NAMALWA (cell line): ENCODE measurements at regions not wholly inside any gene's neighbourhood (a gene's known extent, or its start where the extent isn't known, plus 50 kb on each side); places are given as distances from the start of the nearest gene placed in this dataset.

Experiments
- DNase-seq: peaks from one replicate; pipeline ENCODE4 v3.0.0-alpha.2; 2015; ENCODE audit warnings: low spot score

DNA sequence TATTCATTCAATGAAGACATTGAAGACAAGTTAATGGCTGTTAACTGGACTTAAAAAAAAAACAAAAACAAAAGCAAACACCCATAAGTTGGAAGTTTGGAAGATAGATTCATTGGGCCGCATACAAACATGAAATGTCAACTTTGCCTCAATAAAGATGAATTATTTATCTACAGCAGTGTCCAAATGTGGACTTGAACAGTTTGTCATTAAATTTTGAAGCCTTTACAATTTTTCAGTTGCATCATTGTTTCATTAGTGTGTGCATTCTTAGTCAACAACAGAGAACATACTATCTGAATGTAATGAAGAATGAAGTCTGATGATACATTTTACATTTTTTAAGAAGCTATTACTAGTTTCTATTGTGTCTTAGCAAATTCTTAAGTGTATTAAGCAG, 152.1 kb downstream of the SLIT2 start:
- DNase-seq = no peak

DNA sequence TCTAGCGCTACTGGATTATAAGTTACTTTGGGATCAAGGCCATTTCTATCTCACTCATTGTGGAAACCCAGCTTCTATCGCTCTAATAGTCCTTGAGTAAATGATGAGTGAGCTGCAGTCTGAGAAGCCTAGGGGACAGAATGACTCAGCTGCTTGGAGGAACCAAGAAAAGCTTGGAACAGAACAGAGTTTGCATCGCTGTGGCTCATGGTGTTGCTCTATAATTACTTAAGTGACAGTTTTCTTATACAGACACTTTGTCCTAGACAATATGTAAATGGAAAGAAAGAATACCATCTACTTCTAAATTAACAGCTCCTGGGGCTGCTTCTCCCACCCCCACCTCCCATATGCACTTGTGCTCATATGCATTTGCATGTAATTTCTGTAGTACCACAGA, 156.9 kb downstream of the SLIT2 start:
- no peak for DNase-seq

DNA sequence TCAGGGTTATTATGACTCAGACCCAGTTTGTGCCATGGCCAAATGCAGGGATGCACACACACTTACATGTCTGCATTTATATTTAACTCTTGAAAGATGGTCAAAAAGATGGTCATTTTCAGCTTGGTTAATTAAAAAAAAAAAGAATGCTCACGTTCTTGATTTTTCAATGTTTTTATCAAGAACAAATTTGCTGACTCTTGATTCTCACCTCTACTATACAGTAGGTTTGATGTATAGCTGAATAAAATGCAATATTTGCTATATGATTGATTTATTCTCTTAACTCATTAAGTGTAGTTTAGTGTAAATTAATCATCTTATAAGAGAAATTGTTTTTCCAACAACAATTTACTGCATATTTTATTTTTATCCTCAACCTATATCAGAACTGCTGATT, 160.4 kb downstream of the SLIT2 start:
- DNase-seq = no peak

DNA sequence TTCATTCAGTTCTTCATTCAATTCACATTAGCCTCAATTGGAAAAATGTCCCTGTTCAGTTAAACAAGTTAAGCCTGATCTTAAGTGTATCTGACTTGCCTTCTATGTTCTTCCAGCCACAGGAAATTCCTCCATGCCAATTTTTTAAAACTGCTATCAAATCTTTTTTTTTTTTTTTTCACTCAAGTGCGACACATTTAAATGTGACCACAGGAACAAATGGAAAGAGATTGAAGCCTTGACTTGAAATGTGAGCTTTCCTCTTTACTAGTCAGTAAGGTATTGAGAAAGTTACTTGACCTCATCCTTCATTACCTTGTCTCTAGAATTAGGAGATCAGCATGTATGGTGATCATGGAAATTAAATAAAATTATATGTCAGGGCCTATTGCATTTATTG, 165.1 kb downstream of the SLIT2 start:
- no peak for DNase-seq

DNA sequence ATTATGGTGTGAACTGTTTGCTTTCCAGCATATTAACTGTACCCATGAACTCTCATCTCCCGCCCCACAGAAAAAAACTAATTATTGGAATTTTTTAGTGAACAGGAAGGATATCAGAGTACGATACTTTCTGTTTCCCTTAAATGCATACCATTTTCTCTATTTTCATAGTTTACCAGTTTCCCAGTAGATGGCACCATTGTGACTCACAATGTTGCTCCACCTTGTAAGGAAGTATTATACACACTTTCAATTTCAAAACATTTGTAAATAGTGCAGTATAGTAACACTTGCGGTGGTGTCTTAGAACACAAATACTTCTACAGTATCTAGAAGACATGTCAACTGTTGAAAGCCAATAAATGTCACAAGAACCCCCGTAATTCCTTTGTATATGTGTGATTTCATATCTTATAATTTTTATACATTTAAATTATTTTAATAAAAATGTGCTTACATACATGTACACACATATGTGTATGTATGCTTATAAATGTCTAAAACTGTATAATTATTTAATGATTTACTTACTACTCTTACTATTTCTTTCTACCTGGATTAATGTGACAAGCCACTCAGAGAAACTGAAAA, 167.3 kb downstream of the SLIT2 start:
- peak; percentile 81 for DNase-seq

DNA sequence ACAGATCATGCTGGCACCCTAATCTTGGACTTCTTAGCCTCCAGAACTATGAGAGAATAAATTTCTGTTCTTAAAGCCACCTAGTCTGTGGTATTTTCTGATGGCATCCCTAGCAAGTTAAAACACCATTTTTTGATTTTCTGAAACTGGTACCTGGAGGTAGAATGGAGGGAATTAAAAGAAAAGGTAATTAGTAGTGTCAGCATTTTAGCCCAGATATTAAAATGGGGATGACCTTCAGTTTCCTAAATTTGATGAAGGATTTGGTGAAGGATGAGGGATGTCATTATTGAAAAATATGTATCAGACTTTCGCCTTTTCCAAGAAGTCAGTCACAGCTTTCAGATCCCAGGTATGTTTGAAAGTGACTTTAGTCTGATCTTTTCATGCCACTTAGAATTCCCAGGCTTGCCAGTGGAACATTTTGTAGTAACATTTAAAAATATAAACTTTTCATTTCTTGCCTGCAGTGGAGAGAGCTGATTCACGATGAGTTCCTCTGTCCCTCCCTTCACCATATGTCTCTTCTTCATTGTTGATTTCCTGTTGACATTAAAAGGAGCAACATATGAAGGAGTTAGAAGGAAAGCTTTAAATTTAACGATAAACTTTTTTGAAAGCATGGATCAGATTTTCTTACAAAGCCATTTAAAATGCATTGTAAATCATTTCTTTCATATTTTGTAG, 169.4 kb downstream of the SLIT2 start:
- no peak for DNase-seq

DNA sequence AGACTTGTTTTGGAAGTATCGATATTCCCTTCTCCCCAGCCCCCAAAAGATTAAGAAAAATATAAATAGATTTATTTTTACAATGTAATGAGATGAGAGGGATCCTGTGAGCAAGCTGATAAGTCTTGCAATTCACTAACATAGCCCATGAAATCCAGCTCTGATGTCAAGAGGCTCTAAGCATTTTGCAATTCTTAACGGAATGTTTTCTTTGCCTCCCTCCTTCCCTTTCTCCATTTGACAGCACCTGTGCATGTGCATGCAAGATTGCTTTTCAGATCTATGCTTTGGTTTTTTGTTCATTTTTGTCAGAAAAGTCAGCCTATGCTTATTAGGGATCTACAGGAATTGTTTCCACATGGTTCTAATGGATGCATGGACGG, 169.9 kb downstream of the SLIT2 start:
- no peak for DNase-seq

DNA sequence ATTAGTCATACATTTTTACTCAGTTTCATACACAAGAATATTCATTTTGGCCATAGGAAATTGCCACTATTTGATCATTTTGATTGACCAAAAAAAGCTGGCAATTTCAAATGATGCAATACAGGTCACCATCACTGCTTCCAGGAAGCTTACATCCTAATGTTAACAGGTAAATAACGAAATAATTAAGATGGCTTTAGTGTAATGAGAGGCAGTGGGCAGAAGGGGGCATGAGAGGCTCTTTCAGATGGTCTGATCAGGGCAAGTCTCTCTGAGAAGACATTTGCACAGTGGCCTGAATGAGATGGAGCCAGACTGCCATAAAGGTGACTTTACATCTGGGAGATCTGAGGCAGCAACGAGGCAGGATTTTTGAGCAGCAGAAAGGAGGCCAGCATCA, 170.7 kb downstream of the SLIT2 start:
- peak; percentile 74 for DNase-seq

DNA sequence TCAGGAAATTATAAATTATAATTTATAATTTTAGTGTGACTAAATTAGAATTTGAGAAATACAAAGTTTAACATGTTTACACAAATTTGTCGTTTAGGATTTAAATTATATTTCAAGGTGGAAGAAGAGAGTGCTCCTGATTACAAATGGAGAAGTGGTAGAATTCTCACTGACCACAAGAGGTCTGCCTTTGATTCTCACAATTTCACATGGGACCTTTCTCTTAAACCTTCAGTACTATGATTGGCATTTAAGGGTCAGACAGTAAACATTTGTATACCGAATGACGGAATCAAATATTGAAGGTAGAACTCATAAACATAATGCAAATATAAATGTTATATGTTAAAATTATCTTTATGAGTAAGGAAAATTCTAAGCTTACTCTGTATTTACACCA, 171.7 kb downstream of the SLIT2 start:
- DNase-seq = no peak

DNA sequence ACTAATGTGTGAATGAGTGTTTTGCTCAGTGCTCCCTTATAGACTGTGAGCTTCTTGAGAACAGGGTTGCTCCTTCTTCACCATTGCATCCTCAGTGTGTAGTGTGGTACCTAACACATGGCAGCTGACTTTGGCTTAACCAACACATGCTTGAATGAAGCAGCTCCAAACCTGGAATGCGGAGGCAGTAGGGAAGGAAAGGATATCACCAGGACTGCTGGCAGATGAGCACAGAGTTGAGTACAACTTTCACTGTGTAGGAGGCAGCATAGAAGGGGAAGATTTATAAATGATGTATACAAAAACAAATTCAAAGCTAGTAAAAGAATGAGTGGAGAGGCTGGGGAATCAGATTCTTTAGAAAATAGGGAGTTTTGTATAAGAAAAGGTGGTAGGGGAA, 174.3 kb downstream of the SLIT2 start:
- DNase-seq = no peak

DNA sequence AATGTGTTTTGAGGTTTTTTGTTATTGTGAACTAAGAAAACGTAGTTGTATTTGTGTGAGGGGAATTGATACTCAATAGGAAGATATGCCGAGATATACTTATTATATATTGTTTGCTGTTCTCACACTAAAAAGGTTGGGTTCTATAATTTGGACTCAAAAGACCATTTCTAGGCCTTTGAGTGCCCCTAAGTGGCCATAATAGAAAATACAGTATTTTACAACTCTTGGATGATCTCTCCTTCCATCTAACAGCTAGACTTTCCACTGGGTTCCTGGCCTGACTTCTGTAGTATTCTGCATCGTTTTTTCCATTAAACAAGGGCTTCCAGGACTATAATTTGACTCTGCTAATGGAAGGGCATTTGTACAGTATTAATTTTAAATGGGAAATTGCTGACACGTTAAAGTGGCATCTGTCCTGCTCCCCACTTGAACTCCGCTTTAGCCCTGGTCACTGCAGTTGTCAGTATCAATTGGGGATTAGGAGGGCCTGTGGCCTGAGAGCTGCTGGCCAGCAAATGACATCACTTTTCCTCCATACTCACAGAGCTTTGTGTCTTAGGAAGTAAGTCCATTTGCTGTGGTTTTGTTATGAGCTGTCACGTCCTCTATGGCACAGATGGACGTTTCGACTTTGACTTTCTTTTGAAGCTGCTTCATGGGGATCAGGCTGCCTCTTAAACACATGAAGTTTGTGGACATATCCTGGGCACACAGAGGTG, 176.9 kb downstream of the SLIT2 start:
- DNase-seq = peak; percentile 51

DNA sequence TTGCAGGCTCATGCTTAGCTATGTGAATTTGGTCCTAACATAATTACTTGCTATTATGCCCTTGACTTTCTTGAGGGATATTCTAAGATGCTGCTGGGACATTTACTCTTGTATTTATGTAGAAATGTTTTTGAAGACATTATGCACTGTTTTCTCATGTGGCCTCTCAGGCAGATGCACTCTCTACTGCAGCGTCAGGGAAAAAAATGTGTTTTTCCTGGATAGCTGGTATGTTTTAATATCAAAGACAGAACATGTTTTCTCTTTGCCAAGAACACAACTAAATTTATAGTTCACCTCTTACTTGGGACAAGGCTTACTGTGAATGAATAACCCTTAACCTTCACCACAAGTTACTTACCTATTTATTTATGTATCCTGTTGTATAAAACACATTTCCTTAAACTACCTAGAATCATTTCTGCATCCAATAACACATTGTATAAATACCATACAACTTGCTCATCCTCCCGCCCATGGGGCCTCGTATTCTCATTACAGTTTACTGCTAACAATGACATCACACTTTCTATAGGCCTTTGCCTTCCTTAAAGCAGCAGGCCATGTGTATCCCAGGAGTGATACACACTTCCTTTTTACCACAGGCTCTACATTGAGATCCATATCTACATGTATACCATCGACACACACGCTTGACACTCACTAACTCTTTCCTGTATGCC, 178.7 kb downstream of the SLIT2 start:
- DNase-seq = no peak

DNA sequence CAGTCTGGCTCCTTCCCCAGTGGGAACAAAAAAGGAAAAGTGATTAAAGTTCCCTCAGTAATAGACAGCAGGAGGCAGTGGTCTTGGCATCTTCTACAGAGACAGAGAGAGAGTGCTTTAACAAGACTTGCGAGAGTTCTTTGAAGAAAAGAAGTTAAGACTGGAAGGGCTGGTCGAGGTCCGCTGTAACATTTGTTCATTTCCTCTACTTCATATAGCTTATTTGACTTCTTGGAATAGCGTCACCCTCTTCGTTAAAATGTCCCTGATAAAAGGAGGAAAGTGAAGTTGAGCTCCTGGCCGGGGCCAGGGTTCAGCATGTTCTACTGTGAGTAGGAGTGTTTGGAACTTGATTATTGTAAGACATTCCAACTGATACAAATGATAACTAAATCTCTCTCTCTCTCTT, 179.8 kb downstream of the SLIT2 start:
- DNase-seq = no peak

DNA sequence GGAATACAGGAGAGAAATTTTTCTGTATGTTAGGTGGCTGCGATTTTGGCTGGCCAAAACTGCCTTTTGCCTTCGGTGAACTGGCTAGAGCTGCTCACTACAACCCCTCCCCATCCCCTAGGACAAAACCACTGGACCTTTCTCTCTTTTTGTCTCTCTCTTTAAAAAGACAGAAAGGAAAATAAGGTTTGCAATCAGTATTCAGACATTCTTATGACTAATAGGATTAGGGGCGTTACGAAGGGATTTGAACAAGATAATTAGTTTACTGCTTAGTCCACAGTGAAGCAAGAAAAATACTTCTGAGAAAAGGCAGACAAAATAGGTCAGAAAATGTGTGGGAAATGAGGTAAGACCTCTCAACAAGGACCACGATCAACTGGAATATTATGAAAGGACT, 180.4 kb downstream of the SLIT2 start:
- no peak for DNase-seq

DNA sequence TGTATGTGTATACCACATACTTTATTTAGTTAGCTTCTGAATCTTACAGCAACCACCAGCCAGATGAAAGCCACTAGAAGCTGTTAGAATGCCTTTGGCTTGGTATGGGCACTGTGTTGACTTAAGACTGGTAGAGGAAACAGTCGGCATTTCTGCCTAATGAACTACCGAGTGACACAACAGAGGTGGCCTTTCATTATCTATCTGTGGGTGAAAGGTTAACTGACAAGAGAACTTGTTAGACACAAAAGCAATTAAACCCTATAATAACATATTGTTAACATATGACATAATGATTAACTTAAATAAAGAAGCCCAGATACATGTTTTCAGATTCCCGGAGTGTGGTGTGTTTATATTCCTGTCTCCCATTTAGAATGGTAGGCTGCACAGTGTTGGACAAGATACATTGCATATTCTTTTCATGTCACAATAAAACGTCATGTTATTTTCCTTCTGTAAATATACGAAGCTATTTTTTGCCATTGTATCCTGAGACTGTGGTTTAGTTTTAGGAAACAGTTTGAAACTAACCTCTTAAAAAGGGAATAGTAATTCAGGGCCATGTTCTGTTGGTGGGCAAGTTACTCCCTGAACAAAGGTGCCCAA, 181.5 kb downstream of the SLIT2 start:
- DNase-seq = no peak

DNA sequence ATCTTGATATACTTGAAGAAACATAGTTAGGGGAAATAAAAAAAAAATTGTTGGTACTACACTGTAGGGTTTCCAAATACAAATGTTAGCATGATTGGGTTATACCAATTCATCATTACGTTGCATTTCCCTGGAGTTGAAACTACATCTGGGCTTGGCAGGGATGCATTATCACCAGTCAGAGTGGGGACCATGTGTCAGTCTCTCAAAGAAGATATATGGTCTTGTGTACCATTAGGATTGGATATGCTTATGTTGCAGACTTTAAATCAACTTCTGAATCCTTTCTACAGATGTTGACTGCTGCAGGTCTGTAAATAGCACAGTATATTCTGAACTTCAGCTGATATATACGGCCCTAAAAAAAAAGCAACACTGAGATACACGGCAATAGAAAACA, 188.5 kb downstream of the SLIT2 start:
- no peak for DNase-seq

DNA sequence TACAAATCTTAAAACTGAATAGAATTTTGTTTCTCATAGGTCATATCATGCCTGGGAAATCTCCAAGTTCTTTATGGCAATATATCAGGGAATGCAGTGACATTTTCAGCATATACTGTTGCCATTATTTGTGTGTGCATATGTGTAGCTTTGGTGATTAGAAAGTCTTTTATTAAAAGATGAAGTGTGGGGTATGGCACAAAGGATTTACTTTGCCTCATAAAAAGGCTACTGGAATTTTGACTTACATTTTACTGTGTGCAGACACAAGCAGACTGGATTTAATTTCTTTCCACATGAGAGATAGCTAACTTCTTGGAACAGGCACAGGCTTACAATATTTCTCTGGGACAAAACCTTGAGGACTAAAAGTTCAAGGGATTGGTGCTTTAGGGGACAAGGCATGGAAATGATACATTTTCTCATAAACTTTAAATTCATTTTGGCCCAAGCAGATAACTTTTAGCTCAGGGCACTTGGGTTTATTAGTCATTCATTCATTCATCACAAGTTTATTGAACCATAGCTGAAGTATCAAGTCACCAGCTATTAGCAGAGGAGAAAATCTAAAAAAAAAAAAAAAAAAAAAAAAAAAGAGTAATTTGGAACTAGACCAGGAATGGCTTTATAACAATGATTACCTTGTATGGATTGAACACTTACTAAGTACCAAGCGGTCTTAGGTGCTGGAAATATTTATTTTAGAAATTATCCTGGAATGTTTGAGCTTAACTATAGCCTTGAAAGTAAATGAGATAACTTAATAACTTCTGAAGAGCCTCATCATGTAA, 191.5 kb downstream of the SLIT2 start:
- no peak for DNase-seq

DNA sequence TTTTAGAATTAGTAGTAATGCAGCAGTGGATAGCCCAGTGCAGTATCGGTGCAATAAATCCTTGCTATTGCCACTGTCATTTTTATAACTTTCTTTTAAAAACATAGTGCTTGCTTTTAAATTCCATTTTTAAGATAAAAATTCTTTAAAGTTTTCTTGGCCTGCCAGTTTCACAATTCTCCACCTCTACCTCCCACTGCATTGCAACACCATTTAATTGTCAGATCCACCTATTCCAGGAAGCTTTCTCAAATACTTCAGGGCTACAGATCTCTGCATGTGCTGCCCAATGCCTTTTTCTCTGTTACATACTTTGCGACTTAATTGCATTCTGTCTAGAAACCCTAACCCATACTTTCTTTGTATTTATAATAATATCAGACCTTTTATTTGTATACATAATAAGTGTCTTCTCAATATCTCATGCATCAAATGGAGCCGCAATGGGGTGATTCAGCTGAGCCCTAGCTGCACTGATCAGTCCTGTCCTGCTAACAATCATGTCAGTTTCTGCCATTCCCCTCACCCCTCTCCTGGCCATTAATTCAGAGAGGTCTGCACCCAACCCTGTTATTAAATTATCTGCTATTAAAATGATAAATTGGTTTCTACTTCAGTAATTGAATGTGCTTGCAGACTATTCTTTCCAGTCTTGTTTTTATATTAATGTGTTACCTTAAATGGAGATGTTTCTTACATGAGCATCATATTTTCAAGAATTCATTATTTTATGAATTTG, 193.1 kb downstream of the SLIT2 start:
- DNase-seq = no peak

DNA sequence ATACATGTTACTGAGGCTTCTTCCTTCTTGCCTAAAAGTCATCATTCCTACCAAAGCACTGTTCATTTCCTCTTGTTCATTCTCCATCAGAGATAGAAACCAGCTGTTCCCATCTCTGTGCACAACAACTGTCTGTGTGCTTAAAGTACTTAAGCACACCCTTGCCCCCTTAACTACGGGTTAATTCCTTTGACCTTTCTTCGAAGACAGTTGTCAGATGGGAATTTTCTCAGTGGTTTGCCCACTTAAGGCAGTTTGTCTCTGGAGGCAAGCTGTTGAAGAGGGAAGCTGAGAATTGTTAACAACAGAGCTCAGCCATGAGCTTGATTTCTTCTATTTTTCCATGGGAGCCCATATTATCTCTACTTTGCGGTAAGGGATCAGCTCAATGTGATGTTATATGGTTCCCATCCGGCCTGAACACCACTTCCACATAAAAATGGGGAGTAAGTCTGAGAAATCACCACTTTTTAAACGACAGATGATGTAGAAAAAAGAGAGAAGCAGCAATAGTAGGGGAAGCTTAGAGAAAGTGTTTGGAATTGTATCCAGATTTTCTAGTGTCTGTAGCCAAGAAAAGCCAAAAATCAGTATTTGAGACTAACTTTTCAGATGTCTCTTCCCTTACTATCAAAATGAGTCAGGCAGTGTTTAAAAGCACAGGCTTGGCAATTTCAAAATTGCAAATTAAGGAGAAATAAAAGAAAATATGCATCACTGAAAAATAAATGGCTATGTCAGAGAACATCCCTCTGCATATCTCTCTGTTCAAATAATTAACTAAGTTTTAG, 194.4 kb downstream of the SLIT2 start:
- DNase-seq = no peak

DNA sequence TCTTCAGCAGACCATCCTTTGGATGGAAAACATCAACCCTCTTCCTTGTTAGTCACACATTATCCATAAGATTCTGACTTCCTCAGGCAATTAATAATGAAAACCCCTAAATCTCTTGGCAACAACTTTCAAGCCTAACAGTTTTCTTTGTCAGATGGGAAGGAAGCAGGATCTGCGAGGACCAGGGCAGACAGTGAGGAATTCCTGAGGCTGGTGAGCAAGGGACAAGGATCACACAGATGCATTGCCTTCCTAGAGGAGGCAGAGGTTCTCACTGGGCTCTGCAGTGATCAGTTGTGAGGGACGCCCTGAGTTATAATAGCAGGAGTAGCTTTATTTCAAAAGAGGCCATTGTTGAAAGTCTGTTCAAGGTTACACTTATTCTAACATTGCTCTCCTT, 195.4 kb downstream of the SLIT2 start:
- DNase-seq = no peak
